Retinal pigment epithelial cell (primary cell): ENCODE measurements at regions not wholly inside any gene's neighbourhood (a gene's known extent, or its start where the extent isn't known, plus 50 kb on each side); places are given as distances from the start of the nearest gene placed in this dataset.
A peak's percentile ranks its signal among the peaks of the same experiment; 100 is the strongest.

ENCODE experiments used
- DNase-seq: peaks from one replicate; pipeline ENCODE4 v3.0.0-alpha.2; 2010; ENCODE audit warnings: low read depth
- H3K4me3 ChIP-seq: 2 replicates; pipeline ENCODE4 v1.5.1; 2011; ENCODE audit warnings: mild to moderate bottlenecking, low read length, control low read depth, moderate library complexity
- TF ChIP-seq, protein P1 (sequence below): conservative IDR thresholded peaks from 2 replicates; pipeline ENCODE4 v1.5.1; 2011; ENCODE audit warnings: low read depth, low read length, control low read depth, inconsistent platforms

DNA sequence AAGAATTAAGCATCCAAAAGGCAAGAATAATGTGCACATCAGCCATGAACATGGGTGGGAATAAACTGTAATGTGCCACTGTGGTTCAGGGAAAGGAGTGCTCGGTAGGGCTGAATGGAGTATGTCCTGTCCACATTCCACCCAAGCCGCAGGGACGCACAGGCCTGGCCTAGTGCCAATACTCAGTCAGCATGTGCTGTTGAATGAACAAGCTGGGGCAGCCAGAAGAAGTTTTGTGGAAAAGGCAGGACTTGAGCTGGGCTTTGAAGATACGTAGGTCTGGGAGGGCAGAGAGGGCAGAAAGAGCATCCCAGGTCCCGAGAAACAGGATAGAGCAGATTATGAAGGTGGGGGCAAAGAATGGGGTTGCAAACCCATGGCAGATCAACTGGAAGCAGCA is 60.0 kb upstream of the PLET1 start:
- H3K4me3 ChIP-seq: no peak overlapping the region
- TF ChIP-seq, protein P1, sequence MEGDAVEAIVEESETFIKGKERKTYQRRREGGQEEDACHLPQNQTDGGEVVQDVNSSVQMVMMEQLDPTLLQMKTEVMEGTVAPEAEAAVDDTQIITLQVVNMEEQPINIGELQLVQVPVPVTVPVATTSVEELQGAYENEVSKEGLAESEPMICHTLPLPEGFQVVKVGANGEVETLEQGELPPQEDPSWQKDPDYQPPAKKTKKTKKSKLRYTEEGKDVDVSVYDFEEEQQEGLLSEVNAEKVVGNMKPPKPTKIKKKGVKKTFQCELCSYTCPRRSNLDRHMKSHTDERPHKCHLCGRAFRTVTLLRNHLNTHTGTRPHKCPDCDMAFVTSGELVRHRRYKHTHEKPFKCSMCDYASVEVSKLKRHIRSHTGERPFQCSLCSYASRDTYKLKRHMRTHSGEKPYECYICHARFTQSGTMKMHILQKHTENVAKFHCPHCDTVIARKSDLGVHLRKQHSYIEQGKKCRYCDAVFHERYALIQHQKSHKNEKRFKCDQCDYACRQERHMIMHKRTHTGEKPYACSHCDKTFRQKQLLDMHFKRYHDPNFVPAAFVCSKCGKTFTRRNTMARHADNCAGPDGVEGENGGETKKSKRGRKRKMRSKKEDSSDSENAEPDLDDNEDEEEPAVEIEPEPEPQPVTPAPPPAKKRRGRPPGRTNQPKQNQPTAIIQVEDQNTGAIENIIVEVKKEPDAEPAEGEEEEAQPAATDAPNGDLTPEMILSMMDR: no peak
- DNase-seq: peak; percentile 84

DNA sequence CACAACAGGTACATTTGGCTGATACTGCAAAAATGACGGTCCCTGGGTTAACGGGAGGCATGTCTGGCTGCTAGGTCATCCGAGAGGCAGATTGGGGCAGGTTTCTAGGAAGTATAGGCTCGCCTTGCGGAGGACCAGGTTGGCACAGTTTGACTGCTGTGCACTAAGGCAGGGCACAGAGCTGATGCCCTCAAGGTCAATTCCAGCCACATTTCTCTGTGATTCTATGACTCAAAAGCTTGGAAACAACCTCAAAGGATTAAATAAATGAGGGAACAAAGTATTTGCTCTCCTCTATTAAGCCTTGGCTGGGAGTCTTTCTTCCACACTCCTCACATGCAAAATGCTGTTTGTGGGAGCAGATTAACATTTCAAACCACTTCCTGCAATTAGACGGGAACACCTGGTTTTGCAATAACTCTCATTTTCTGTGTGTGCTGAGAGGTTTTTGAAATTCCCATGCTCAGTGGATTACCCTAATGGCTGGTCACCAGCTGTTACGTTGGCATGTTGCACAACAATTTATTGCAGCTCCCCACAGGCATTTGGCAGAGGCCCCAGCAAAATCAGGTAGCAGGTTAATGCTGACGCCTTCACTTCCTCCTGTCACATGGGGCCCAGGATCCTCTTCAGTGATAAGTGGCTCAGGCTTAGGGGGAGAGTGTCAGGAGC is 61.0 kb upstream of the PLET1 start:
- TF ChIP-seq, protein P1: no peak
- peak; percentile 99 for DNase-seq

DNA sequence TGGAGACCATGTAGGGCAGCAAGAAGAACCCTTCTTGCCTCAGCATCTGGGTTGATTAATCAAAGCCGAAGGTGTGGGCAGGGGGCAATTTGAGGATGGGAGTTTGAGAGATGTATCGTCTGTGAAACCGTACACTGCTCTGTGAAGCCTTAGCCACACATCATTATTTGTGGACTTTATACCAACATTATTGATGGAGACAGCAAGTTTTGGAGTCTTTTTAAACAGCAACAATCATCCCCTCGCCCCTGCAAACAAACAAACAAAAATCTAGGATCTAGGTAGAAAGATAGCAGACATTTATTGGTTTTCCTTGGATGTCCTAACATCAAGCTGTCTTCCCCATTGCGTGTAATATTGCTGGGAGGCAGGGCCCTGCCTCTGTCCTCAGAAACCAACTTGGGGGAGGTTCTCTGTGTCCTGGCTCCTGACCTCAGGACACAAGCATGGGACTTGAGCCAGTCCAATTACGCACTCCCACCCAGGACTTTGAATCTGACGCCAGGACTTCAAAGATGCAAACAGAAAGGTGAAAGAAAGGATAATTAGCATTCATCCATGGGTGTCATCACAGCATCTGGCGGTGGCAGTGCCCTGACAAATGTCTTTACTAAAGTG is 61.6 kb upstream of the PLET1 start:
- no peak for DNase-seq
- TF ChIP-seq, protein P1: no peak
- H3K4me3 ChIP-seq: no peak overlapping the region

More for the DNA sequence above, 61.0 kb upstream of the PLET1 start:
- no peak overlapping the region for H3K4me3 ChIP-seq

DNA sequence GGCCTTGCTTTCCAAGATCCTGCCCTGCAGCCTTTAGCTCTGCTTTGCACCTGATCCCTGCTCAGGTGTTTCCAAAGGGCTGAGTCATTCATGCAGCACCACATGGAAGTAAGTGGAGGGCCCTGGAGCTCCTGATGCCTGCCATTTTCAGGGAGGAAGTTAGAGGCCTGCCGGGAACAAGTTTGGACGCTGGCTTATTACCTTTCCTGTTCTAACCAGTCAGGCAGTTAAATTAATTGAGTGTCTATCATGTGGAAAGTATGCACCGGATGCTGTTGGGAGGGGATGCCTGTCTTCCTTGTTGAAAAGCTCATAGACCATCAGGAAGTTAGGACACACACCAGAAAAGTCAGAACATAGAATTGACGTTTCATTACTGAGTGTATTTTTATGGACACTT is 73.7 kb upstream of the PLET1 start:
- H3K4me3 ChIP-seq: no peak overlapping the region
- TF ChIP-seq, protein P1: no peak

DNA sequence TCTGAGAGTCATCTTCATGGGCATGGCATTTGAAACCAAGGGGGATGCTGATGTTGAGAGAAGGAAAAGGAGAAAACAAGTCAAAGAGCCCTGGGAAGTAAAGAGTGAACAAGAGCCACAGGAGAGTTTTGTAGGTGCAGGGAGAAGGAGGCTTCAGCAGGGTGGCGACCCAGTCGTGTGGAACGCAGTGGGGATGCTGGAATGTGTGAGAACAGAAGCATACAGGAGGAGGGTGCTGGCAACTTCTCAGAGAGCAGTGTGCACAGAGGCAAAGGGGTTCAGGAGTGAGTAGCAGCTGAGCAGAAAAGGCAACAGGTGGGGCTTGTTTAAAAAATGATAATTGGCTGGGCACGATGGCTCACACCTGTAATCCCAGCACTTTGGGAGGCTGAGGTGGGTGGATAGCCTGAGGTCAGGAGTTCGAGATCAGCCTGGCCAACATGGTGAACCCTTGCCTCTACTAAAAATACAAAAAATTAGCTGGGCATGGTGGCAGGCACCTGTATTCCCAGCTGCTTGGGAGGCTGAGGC is 75.8 kb upstream of the PLET1 start:
- H3K4me3 ChIP-seq: no peak overlapping the region
- no peak for DNase-seq
- TF ChIP-seq, protein P1: no peak

More for the DNA sequence above, 73.7 kb upstream of the PLET1 start:
- no peak for DNase-seq

DNA sequence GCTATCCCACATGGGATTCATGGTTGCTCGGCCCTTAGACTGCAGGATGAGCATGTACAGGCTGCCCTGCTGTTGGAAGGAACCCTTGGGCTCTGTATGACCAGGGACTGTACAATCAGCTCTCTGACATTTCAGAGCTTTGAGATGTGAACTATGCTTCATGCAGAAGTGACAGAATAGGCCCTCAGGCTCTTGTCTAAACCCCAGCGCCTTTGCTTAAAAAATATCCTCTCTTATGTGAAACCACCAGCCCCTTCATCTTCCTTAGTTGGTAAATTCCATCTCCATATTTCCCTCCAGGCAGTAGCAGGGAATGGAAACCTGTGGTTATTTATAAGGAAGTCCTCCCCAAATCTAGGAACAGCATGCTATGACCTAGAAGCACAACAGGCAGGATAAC is 78.9 kb upstream of the PLET1 start:
- no peak for DNase-seq
- TF ChIP-seq, protein P1: no peak
- H3K4me3 ChIP-seq: no peak overlapping the region
